ENCODE measurements at regions not wholly inside any gene's neighbourhood (a gene's known extent, or its start where the extent isn't known, plus 50 kb on each side); places are given as distances from the start of the nearest gene placed in this dataset.
"Not testable (repeated sequence)": the region's sequence is repeated elsewhere in the genome, so short reads cannot be mapped to it uniquely, and the experiment has no call there.

GRCh38 chr4:26192899-26193869 is 127.6 kb upstream of the RBPJ start:
- no peak overlapping the region for H3K4me3 Mint-ChIP-seq
- DNase-seq (ENCODE audit: low read depth, low spot score): no peak
- no peaks in the 10 kb centered on the region for H3K36me3 Mint-ChIP-seq (ENCODE audit: low read depth)
- no peak overlapping the region for H3K27ac Mint-ChIP-seq (ENCODE audit: unreplicated experiment)
- H3K4me1 Mint-ChIP-seq: no peaks in the 10 kb centered on the region
- no peaks in the 10 kb centered on the region for H3K27me3 Mint-ChIP-seq (ENCODE audit: low read depth)
- H3K9me3 Mint-ChIP-seq: no peaks in the 10 kb centered on the region
- TF ChIP-seq, protein P1, sequence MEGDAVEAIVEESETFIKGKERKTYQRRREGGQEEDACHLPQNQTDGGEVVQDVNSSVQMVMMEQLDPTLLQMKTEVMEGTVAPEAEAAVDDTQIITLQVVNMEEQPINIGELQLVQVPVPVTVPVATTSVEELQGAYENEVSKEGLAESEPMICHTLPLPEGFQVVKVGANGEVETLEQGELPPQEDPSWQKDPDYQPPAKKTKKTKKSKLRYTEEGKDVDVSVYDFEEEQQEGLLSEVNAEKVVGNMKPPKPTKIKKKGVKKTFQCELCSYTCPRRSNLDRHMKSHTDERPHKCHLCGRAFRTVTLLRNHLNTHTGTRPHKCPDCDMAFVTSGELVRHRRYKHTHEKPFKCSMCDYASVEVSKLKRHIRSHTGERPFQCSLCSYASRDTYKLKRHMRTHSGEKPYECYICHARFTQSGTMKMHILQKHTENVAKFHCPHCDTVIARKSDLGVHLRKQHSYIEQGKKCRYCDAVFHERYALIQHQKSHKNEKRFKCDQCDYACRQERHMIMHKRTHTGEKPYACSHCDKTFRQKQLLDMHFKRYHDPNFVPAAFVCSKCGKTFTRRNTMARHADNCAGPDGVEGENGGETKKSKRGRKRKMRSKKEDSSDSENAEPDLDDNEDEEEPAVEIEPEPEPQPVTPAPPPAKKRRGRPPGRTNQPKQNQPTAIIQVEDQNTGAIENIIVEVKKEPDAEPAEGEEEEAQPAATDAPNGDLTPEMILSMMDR (conservative IDR thresholded peaks at IDR 0.05): no peak

DNA sequence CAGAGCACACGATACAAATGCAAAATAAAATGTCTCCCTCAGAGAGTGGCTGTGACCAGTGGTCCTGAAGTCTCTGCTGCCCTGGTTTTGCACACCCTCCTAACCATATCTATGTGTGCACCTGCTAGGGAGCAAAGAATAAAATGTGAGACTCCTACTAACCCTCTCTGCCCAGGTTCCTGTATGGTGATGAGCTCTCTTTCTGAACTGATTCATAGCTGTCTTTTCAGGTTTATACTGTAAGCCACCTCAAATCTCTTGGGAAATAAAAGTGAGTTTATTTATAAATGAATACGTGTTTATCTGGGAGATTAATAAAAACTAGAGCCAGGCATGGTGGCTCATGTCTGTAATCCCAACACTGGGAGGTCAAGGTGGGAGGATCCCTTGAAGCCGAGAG is 126.0 kb upstream of the RBPJ start:
- Mint-ChIP-seq H3K27ac (ENCODE audit: unreplicated experiment) (no peak overlapping the region), H3K4me1 (no peaks in the 10 kb centered on the region)

DNA sequence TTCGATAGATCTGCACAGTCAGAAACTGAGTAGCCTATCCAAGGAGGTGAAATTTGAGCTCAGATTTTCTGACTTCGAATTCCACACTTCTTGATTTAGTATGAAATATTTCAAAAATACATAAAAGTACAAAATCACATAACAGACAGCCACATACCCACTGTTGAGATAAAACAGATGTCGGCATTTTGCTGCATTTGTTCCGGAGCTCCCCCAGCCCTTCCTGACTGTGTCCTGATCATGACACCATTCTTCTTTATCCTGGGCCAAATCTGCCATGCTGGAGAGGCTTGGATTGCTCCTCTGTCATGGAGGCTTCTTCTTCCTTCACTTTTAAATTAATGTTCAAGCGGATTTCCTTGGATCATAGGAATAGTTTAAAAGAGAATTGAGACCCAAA is 124.2 kb upstream of the RBPJ start:
- no peak overlapping the region for H3K4me3 Mint-ChIP-seq
- H3K36me3 Mint-ChIP-seq (ENCODE audit: low read depth): no peaks in the 10 kb centered on the region
- no peaks in the 10 kb centered on the region for H3K4me1 Mint-ChIP-seq
- H3K9me3 Mint-ChIP-seq: no peaks in the 10 kb centered on the region
- no peak overlapping the region for H3K27ac Mint-ChIP-seq (ENCODE audit: unreplicated experiment)
- DNase-seq (ENCODE audit: low read depth, low spot score): no peak
- H3K27me3 Mint-ChIP-seq (ENCODE audit: low read depth): peaks cover 8% of the 10 kb centered on the region
- TF ChIP-seq, protein P1 (conservative IDR thresholded peaks at IDR 0.05): no peak

More for the DNA sequence above, 126.0 kb upstream of the RBPJ start:
- no peak for DNase-seq (ENCODE audit: low read depth, low spot score)
- Mint-ChIP-seq H3K36me3 (ENCODE audit: low read depth) (no peaks in the 10 kb centered on the region), H3K9me3 (no peaks in the 10 kb centered on the region), H3K4me3 (no peak overlapping the region), H3K27me3 (ENCODE audit: low read depth) (peaks cover 4% of the 10 kb centered on the region)
- TF ChIP-seq, protein P1 (conservative IDR thresholded peaks at IDR 0.05): no peak

DNA sequence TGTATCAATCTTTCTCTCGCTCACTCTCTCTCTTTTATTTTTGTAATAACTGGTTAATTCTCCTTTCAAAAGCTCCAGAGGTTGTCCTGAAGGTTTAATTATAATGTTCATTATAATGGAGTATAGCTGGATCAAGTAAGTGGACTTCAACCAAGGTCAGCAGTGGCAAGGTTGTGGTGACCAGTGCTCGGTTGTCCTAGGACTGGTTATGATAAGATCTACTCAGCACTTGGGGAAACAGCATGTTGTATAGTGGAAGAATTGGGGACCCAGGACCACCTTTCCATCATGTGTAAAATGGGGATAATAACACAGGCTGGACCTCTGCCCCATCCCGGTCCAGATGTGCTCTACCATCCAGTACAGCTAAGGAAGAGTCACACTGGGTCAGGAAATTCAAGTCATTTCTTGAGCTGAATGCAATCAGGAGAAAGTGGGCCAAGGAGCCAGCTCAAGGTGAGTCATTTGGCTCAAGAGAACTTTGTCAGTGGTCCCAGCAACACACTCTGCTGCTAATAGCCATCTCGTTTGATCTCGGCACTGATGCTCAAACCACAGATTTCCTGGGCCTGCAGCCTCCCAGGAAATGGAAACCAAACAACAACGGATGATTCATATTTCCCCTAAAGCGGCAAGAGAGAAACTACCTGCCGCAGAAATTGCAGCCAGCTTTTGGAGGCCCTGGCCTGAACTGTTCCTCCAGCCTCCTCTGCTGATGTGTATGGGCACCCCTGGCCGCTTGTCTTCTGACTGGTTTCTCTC is 123.6 kb upstream of the RBPJ start:
- Mint-ChIP-seq H3K4me3 (no peak overlapping the region), H3K4me1 (no peaks in the 10 kb centered on the region), H3K9me3 (no peaks in the 10 kb centered on the region), H3K27me3 (ENCODE audit: low read depth) (peaks cover 13% of the 10 kb centered on the region), H3K36me3 (ENCODE audit: low read depth) (no peaks in the 10 kb centered on the region), H3K27ac (ENCODE audit: unreplicated experiment) (no peak overlapping the region)
- TF ChIP-seq, protein P1 (conservative IDR thresholded peaks at IDR 0.05): no peak
- no peak for DNase-seq (ENCODE audit: low read depth, low spot score)

DNA sequence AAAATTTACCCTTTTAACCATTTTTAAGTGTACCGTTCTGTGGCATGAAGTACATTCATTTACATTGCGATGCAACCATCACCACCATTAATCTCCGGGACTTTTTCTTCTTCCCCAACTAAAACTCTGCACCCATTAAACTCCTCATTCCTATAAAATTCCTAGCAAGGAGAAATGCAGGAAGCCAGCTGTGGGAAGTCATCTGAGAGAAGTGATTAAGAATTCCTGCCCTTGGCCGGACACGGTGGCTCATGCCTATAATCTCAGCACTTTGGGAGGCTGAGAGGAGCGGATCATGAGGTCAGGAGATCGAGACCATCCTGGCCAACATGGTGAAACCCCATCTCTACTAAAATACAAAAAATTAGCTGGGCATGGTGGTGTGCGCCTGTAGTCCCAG is 121.9 kb upstream of the RBPJ start:
- DNase-seq (ENCODE audit: low read depth, low spot score); H3K4me3 Mint-ChIP-seq; H3K36me3 Mint-ChIP-seq (ENCODE audit: low read depth); H3K9me3 Mint-ChIP-seq; H3K27ac Mint-ChIP-seq (ENCODE audit: unreplicated experiment); H3K4me1 Mint-ChIP-seq: not testable (repeated sequence)
- H3K27me3 Mint-ChIP-seq (ENCODE audit: low read depth): peaks cover 18% of the 10 kb centered on the region

All from neural crest cell (in vitro differentiated cells).